ENCODE measurements at regions not wholly inside any gene's neighbourhood (a gene's known extent, or its start where the extent isn't known, plus 50 kb on each side); places are given as distances from the start of the nearest gene placed in this dataset.

DNA sequence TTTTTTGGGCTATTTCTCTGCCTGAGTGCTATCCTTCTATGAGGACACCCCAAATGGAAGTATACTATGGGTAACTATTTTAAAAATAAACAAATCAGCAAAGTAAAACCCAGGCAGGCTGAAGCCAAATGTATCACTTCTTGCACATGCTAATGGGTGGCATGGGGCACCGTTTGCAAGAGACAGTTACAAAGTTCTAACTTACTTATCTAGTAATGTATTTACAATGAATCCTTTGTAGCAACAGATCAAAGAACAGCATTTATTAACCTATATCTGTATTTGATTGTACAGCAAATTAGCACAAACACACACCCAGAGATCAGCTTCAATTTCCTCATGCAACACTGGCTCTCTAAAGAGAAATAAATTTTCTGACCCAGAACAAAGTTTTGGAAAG lies 225.5 kb downstream of the ZNF674 start:
- DNase-seq (ENCODE audit: low read depth, low spot score) = no peak
- in situ Hi-C loops (cut with HindIII; ENCODE audit: low pct_unique_long_range_greater_than_20kb, low sequenced_read_pairs) = no loop called here

DNA sequence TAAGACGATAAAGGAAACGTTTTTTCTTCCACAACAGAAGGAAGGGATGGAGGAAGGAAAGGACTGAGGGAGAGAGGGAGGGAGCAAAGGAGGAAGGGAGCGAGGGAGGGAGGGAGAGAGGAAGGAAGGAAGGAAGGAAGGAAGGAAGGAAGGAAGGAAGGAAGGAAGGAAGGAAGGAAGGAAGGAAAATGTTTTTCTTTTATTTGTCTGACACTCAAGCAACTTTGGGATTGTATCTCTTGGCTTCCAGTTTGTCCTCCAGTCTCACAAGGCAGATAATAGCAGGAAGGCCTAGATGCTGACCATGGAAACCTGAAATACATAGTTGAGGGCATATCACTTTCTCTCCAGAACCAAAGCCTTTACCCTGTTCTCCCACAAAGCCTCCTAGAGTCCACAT lies 226.7 kb downstream of the ZNF674 start:
- in situ Hi-C loops (cut with HindIII; ENCODE audit: low pct_unique_long_range_greater_than_20kb, low sequenced_read_pairs) = no loop called here
- DNase-seq (ENCODE audit: low read depth, low spot score) = no peak

DNA sequence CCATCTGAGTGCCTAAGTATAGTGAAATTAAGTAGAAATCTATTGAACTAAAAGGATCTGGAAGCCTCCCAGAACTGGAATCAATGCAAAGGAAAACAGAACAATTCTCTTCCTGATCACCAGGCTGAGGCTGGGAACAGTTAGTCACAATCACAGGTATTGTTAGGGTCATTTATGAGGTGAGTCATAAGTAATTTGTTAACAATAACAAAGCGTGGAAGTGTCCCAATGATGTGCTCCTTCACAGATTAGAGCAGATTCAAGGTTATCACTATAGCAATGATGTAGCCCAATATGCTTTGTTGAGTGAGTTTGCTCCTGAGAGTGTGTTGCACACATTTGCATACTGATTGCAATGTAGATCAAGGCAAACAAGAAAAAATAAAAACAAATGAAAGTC lies 228.1 kb downstream of the ZNF674 start:
- DNase-seq (ENCODE audit: low read depth, low spot score) = no peak
- in situ Hi-C loops (cut with HindIII; ENCODE audit: low pct_unique_long_range_greater_than_20kb, low sequenced_read_pairs) = no loop called here

DNA sequence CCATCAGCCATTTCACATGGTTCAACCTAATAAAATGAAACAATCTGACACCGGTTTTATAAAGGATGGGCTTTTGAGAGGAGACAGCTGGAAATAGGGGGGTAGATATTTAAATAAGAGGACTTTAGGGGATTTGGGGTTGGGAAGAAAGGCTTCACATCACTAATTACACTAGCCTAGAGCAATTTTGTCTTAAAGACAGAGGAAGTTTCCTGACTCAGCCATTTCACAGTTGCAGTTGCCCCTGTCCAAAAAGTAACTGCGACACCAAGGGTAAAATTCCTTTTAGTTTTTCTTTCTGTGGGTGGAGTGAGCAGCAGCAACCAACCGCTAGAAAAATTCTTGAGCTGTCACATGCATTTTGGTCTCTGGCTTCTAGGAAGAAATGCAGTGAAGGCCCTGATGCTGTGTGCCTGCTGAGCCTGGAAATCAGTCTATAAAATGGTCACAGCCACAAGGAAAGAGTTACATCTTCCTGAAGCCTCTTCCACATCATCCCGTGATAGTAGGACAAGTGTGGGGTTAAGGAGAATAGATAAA lies 233.6 kb downstream of the ZNF674 start:
- no peak for DNase-seq (ENCODE audit: low read depth, low spot score)
- in situ Hi-C loops (cut with HindIII; ENCODE audit: low pct_unique_long_range_greater_than_20kb, low sequenced_read_pairs) = no loop called here

DNA sequence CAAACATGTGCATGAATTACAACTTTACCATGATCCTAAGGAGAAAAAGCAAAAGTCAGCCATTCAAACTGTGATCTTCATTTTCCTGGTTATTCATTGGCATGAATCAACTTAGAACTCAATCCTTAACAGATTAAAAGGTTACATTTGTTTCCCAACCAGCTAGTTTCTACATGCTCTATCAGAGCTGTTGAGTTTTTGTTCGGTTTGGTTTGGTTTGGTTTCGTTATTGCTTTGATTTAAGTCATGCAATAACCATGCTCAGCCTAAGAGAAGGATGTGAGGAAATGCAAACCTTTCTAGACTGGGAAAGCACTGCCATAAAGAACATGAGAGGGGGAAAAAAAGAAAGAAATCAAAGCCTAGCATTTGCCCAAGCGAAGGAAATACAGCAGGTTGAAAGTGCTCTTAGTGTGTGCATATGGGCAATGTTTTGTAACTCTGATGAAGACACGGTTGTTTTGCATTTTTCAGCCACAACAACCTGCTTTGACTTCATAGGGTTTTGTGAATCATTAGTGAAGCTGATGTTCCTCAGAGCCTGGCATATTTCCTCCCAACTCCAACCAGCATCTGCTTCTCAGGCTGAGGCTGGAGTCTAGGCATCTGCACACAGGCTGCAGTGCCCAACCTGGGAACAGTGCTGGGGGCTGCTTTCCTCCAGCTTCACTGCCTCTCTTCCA lies 234.3 kb downstream of the ZNF674 start:
- in situ Hi-C loops (cut with HindIII; ENCODE audit: low pct_unique_long_range_greater_than_20kb, low sequenced_read_pairs) = no loop called here
- no peak for DNase-seq (ENCODE audit: low read depth, low spot score)

DNA sequence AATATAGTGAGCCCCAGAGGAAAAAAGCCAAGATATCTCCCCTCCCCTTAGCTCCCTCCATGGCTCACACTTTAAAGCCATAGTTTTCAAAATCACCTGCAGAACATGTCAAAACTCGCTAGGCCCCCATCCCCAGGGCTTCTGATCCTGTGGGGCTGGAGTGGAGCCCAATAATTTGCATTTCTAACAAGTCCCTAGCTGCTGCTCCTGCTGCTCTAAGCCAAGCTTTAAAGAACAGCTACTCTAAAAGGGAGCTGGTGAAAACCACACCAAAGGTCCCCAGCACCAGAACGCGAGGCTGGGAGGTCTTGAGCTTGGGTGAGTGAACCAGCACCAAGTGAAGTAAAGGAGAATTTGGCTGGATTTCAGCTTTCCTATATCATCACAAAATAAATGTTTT lies 237.1 kb downstream of the ZNF674 start:
- in situ Hi-C loops (cut with HindIII; ENCODE audit: low pct_unique_long_range_greater_than_20kb, low sequenced_read_pairs) = no loop called here
- DNase-seq (ENCODE audit: low read depth, low spot score) = no peak

DNA sequence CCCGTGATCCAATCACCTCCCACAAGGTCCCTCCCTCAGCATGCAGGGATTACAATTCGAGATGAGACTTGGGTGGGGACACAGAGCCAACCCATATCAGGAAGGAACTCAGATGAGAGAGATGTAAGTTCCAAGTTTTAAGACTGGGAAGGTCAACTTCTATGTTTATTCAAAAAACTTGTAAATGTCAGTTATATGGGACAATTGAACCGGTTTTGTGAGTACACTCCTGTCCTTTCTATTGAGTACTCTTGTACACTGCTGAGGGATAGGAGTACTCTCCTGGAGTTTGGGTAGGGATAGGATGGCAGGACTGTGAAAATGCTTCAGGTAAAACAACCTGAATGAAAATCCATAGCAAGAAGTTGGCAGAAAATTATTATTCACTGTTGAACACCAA lies 239.1 kb downstream of the ZNF674 start:
- in situ Hi-C loops (cut with HindIII; ENCODE audit: low pct_unique_long_range_greater_than_20kb, low sequenced_read_pairs) = no loop called here

DNA sequence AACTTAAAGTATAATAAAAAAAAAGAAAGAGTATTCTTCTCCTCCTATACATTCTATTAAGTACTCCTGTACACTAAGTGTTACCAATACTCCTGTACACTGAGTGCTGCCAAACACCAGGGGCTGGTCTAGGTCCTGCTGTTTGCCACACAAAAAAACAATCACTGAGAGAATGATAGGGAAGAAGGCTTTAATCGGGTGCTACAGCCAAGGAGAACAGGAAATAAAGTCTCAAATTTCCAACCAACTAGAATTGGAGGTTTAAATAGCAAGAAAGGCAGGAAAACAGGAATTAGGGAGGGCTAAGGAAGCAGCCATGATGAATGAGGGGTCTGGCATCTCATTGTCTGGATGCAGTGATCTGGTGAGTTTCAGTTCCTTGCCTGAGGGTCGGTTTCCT lies 239.8 kb downstream of the ZNF674 start:
- no peak for DNase-seq (ENCODE audit: low read depth, low spot score)
- in situ Hi-C loops (cut with HindIII; ENCODE audit: low pct_unique_long_range_greater_than_20kb, low sequenced_read_pairs) = no loop called here

More for the DNA sequence above, 239.1 kb downstream of the ZNF674 start:
- no peak for DNase-seq (ENCODE audit: low read depth, low spot score)

DNA sequence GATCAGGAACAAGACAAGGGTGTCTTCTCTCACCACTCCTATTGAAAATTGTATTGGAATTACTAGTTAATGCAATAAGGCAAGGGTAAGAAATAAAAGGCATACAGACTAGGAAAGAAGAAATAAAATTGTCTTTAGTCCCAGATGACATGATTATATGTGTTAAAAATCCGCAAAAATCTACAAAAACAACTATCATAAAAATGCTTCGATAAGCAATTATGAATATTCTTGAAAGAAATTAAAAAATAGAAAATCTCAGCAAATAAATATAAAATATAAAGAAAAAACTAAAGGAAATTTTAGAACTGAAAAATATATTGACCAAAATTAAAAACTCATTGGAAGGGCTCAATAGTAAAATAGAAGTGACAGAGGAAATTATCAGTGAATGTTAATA lies 243.3 kb downstream of the ZNF674 start:
- DNase-seq (ENCODE audit: low read depth, low spot score) = no peak

DNA sequence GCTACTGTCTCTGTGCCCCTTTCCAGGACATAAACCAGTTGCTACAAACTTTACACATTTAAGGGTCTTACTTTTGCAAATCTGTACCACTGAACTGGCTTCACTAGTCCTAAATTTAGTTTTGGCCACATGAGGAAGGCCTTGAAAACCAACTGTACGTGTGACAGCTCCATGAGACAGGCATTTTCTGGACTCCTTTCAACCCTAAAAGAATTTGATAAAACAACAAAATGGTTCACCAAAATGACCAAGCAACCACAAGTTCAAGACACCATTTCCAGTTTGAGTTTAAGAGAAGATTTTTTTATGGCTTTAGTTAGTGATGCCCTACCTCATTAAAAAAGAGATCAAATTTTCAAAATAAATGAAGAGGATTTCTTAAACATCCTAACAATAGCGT lies 246.4 kb downstream of the ZNF674 start:
- no peak for DNase-seq (ENCODE audit: low read depth, low spot score)

More for the DNA sequence above, 243.3 kb downstream of the ZNF674 start:
- in situ Hi-C loops (cut with HindIII; ENCODE audit: low pct_unique_long_range_greater_than_20kb, low sequenced_read_pairs) = no loop called here

DNA sequence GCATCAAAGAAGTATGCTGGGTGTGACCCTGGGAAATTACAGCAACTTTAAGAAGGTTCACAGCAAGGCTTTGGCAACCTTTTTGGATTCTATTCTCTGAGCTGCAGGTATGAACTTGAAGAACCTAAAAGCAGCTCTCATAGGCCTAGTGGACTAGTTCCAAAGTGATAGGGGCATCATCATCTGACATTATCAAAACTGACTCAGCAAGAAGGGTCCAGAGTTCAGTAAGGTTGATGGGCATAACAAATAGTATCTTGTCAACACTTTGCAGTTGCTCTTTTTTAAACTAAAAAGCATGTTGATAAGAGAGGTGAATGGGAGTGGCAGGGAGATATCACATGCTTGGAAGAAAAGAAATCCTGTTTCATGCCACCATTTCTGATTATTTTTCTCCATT lies 249.3 kb downstream of the ZNF674 start:
- in situ Hi-C loops (cut with HindIII; ENCODE audit: low pct_unique_long_range_greater_than_20kb, low sequenced_read_pairs) = no loop called here

More for the DNA sequence above, 246.4 kb downstream of the ZNF674 start:
- in situ Hi-C loops (cut with HindIII; ENCODE audit: low pct_unique_long_range_greater_than_20kb, low sequenced_read_pairs) = no loop called here

DNA sequence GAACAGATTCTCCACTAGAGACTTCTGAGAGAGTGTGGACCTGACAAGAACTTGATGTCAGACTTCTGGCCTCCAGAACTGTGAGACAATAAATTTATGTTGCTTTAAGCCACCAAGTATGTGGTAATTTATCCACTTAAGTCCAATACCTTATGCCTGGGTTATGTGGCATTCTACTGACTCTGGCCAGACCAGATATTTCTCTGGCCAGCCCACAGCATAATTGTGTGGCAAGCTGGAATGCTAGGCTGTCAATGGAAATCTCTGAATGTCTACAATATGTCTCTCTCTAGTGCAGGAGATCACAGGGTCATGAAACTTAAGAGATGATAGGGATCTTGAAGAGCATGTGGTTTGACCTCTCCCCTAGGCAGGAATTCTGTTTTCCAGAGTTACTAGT lies 251.0 kb downstream of the ZNF674 start:
- in situ Hi-C loops (cut with HindIII; ENCODE audit: low pct_unique_long_range_greater_than_20kb, low sequenced_read_pairs) = no loop called here
- DNase-seq (ENCODE audit: low read depth, low spot score) = no peak

More for the DNA sequence above, 249.3 kb downstream of the ZNF674 start:
- DNase-seq (ENCODE audit: low read depth, low spot score) = no peak

DNA sequence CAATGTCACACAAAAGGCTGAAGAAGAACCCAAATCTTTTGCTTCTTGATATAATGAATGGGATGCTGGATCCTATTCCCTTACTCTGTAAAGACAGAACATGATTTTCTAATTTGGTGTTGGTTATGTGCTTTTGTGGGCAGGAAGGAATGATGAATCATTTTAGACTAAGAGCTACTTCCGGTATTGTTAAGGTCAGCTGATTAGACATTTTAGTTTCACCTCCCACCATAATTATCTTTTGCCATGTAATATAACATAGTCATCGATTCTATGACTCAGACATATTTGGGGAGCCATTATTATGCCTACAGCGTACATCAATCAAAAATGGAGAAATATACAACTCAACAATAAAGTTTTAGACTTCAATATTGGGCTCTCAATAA lies 265.3 kb downstream of the ZNF674 start:
- in situ Hi-C loops (cut with HindIII; ENCODE audit: low pct_unique_long_range_greater_than_20kb, low sequenced_read_pairs) = no loop called here
- DNase-seq (ENCODE audit: low read depth, low spot score) = no peak

DNA sequence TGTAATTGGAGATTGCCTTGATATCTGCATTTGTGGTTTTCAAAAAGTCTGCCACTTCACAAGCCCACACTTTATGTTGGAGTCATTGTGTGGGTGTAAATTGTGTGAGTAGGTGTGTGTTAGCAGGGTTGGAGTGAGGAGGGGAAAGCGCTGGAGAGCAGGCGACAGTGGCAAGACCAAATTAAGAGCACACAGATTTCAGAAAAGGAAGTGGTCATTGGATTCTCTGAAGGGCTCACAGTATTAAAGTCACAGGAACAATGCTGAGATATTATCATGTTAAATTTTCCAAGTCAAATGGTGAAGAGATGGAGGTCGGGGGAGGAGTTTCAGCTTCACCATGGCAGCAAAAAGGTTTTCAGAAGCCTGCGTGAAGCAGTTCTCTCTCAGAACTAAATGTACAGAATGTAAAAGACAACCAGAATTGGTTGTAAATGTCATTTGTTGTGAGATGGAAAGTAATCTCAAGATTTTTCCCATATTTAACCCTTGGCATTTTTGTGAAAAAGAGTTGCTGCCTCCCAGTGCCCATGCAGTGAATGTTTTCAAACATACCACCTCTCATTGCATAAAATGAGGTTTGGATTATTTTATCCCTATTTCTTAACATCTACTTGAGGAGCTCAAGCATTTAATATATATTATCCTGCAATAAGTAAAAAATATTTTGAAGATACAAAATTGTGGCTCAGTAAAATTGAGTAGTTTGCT lies 265.9 kb downstream of the ZNF674 start:
- no peak for DNase-seq (ENCODE audit: low read depth, low spot score)
- in situ Hi-C loops (cut with HindIII; ENCODE audit: low pct_unique_long_range_greater_than_20kb, low sequenced_read_pairs) = no loop called here

DNA sequence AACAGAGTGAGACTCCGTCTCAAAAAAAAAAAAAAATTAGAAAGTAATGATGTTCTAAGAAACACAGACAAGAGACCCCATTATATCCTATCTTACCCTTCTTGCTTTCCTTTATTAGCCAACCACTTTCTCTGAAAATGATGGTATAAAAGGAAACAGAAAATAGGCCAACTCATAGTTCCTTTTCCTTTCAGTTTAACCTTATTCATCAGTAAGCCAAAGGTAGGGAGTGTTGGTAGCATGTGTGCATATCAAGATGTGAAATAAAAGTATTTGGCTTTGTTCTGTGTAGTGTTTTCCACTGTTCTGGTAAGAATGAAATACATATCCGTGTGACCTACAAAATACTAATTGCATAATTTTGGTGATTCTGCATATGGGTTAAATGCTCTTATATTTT lies 266.6 kb downstream of the ZNF674 start:
- DNase-seq (ENCODE audit: low read depth, low spot score) = no peak
- in situ Hi-C loops (cut with HindIII; ENCODE audit: low pct_unique_long_range_greater_than_20kb, low sequenced_read_pairs) = no loop called here

DNA sequence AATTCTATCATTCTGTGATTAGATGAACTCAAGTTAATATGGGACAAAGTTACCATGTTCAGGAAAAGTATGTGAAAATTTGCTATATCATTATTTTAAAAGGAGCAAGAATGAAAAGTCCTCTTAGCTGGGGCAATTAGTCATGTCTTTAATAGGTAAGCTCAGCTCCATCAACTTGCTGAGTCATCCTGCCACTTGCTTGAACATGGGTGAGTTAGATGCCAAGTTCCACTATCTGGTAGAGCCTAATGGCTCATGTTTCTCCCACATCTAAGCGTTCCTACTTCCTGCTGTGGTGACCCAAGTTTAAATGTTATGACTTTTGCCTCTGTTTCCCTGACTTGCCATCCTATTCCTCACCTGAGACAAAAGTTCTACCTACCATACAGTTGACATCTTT lies 276.8 kb downstream of the ZNF674 start:
- in situ Hi-C loops (cut with HindIII; ENCODE audit: low pct_unique_long_range_greater_than_20kb, low sequenced_read_pairs) = no loop called here
- no peak for DNase-seq (ENCODE audit: low read depth, low spot score)

DNA sequence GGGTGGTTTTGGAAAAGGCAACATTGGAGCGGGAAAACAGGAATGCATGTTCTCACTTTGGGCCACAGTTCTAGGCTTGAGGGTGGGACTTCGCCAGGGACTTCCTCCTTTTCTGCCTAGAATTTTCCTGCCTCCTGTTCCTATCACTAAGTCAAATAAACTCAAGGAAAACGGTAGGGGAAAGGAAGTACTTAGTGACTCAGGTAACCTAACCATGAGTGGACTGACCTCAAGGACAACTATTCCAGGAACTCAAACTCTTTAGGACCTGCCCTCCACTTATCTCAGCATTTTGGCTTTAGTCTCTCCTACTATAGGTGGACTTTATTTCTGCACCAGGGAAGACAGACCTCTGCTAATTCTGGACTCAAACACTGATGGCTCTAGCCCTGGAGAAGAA lies 281.7 kb downstream of the ZNF674 start:
- no peak for DNase-seq (ENCODE audit: low read depth, low spot score)
- in situ Hi-C loops (cut with HindIII; ENCODE audit: low pct_unique_long_range_greater_than_20kb, low sequenced_read_pairs) = no loop called here

DNA sequence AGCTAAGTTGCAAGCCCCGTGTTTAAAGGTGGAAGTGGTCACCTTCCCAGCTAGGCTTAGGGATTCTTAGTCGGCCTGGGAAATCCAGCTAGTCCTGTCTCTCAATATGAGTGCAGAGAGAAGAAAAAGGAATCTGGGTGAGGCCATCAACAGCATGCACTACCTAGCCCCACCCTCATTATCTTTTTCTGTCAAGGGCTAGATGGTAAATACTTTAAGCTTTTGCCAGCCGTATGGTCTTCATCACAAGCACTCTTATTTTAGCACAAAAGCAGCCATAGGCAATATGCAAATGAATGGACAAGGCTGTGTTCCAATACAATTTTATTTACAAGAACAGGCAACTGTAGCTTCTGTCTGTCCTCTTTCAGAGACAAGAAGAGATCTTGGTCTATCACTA lies 282.9 kb downstream of the ZNF674 start:
- in situ Hi-C loops (cut with HindIII; ENCODE audit: low pct_unique_long_range_greater_than_20kb, low sequenced_read_pairs) = no loop called here
- no peak for DNase-seq (ENCODE audit: low read depth, low spot score)

DNA sequence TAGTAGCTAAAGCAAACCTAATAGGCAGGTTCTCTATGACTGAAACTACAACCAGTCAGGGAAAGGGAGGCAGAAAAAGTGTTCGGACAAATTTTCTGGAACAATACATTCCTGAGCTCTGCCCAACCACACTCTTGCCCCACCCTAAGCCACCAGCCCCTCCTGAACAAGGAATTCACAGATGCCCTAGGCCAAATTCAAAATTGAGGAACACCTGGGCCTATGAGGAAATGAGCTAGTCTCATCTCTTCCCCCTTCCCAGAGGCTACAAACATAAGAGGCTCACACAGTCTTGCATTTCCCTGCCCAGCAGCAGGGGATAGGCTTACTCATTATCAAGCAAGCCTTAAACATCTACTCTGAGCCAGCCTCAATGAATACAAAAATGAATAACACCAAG lies 284.7 kb downstream of the ZNF674 start:
- no peak for DNase-seq (ENCODE audit: low read depth, low spot score)
- in situ Hi-C loops (cut with HindIII; ENCODE audit: low pct_unique_long_range_greater_than_20kb, low sequenced_read_pairs) = no loop called here

All from SK-MEL-5 (cell line).